ENCODE measurements at regions not wholly inside any gene's neighbourhood (a gene's known extent, or its start where the extent isn't known, plus 50 kb on each side); places are given as distances from the start of the nearest gene placed in this dataset.

GRCh38 chr18:77859634-77860033, 610.0 kb downstream of the GALR1 start:
- Histone ChIP-seq H3K4me3 (IDR thresholded peaks at IDR 0.05; ENCODE audit: insufficient read depth, low read depth, low read length) (no peak overlapping the region), H3K9ac (no peak overlapping the region), H3K36me3 (ENCODE audit: insufficient read depth) (no peaks in the 10 kb centered on the region), H3K79me2 (ENCODE audit: insufficient read depth, low read depth) (no peaks in the 10 kb centered on the region), H3K27ac (no peak overlapping the region), H4K20me1 (ENCODE audit: insufficient read depth) (no peaks in the 10 kb centered on the region), H3K4me1 (ENCODE audit: low read depth, poor library complexity, severe bottlenecking) (no peaks in the 10 kb centered on the region), H2AFZ (ENCODE audit: low read depth) (no peak overlapping the region), H3K4me2 (no peak overlapping the region), H3K27me3 (ENCODE audit: insufficient read depth, low read depth) (no peaks in the 10 kb centered on the region)
- no peak for TF ChIP-seq CTCF (conservative IDR thresholded peaks at IDR 0.05; ENCODE audit: low read depth, low read length)

GRCh38 chr18:77862066-77862757, 612.6 kb downstream of the GALR1 start:
- no peak overlapping the region for H3K9ac ChIP-seq
- H3K79me2 ChIP-seq (ENCODE audit: insufficient read depth, low read depth): no peaks in the 10 kb centered on the region
- H3K4me3 ChIP-seq (IDR thresholded peaks at IDR 0.05; ENCODE audit: insufficient read depth, low read depth, low read length): no peak overlapping the region
- H3K4me2 ChIP-seq: no peak overlapping the region
- no peak overlapping the region for H2AFZ ChIP-seq (ENCODE audit: low read depth)
- H3K4me1 ChIP-seq (ENCODE audit: low read depth, poor library complexity, severe bottlenecking): no peaks in the 10 kb centered on the region
- TF ChIP-seq CTCF (conservative IDR thresholded peaks at IDR 0.05; ENCODE audit: low read depth, low read length): no peak
- no peaks in the 10 kb centered on the region for H3K36me3 ChIP-seq (ENCODE audit: insufficient read depth)
- no peaks in the 10 kb centered on the region for H3K27me3 ChIP-seq (ENCODE audit: insufficient read depth, low read depth)
- no peak overlapping the region for H3K27ac ChIP-seq
- no peaks in the 10 kb centered on the region for H4K20me1 ChIP-seq (ENCODE audit: insufficient read depth)

GRCh38 chr18:77865853-77866252, 616.2 kb downstream of the GALR1 start:
- no peak overlapping the region for H3K4me2 ChIP-seq
- no peak for TF ChIP-seq CTCF (conservative IDR thresholded peaks at IDR 0.05; ENCODE audit: low read depth, low read length)
- H2AFZ ChIP-seq (ENCODE audit: low read depth): no peak overlapping the region
- H4K20me1 ChIP-seq (ENCODE audit: insufficient read depth): no peaks in the 10 kb centered on the region
- H3K79me2 ChIP-seq (ENCODE audit: insufficient read depth, low read depth): no peaks in the 10 kb centered on the region
- H3K4me3 ChIP-seq (IDR thresholded peaks at IDR 0.05; ENCODE audit: insufficient read depth, low read depth, low read length): no peak overlapping the region
- H3K9ac ChIP-seq: no peak overlapping the region
- no peaks in the 10 kb centered on the region for H3K27me3 ChIP-seq (ENCODE audit: insufficient read depth, low read depth)
- no peaks in the 10 kb centered on the region for H3K36me3 ChIP-seq (ENCODE audit: insufficient read depth)
- H3K4me1 ChIP-seq (ENCODE audit: low read depth, poor library complexity, severe bottlenecking): no peaks in the 10 kb centered on the region
- H3K27ac ChIP-seq: no peak overlapping the region

GRCh38 chr18:77866351-77866750, 616.7 kb downstream of the GALR1 start:
- no peak overlapping the region for H3K27ac ChIP-seq
- H3K4me3 ChIP-seq (IDR thresholded peaks at IDR 0.05; ENCODE audit: insufficient read depth, low read depth, low read length): no peak overlapping the region
- no peak for TF ChIP-seq CTCF (conservative IDR thresholded peaks at IDR 0.05; ENCODE audit: low read depth, low read length)
- no peaks in the 10 kb centered on the region for H4K20me1 ChIP-seq (ENCODE audit: insufficient read depth)
- no peak overlapping the region for H2AFZ ChIP-seq (ENCODE audit: low read depth)
- no peak overlapping the region for H3K9ac ChIP-seq
- H3K79me2 ChIP-seq (ENCODE audit: insufficient read depth, low read depth): no peaks in the 10 kb centered on the region
- H3K4me1 ChIP-seq (ENCODE audit: low read depth, poor library complexity, severe bottlenecking): no peaks in the 10 kb centered on the region
- H3K36me3 ChIP-seq (ENCODE audit: insufficient read depth): no peaks in the 10 kb centered on the region
- no peak overlapping the region for H3K4me2 ChIP-seq
- no peaks in the 10 kb centered on the region for H3K27me3 ChIP-seq (ENCODE audit: insufficient read depth, low read depth)

Data from KMS-11 (cell line).